Neuron (in vitro differentiated cells): ENCODE measurements at regions not wholly inside any gene's neighbourhood (a gene's known extent, or its start where the extent isn't known, plus 50 kb on each side); places are given as distances from the start of the nearest gene placed in this dataset.

ENCODE experiments used
- H2AFZ ChIP-seq: one replicate; pipeline ENCODE4 v1.6.1; 2013; ENCODE audit warnings: low read depth, mild to moderate bottlenecking, inconsistent platforms, low read length, moderate library complexity
- H3K27me3 ChIP-seq: one replicate; pipeline ENCODE4 v1.6.1; 2013; ENCODE audit warnings: low read length; ENCODE audit not compliant: insufficient read depth
- H3K36me3 ChIP-seq: one replicate; pipeline ENCODE4 v1.6.1; 2013; ENCODE audit warnings: low read length; ENCODE audit not compliant: insufficient read depth
- H3K4me1 ChIP-seq: one replicate; pipeline ENCODE4 v1.6.1; 2013; ENCODE audit warnings: low read length; ENCODE audit not compliant: insufficient read depth
- H3K4me3 ChIP-seq: 2 replicates; pipeline ENCODE4 v1.5.1; 2013; ENCODE audit warnings: mild to moderate bottlenecking, low read length, moderate library complexity
- H3K9me3 ChIP-seq: one replicate; pipeline ENCODE4 v1.6.1; 2013; ENCODE audit warnings: low read length

DNA sequence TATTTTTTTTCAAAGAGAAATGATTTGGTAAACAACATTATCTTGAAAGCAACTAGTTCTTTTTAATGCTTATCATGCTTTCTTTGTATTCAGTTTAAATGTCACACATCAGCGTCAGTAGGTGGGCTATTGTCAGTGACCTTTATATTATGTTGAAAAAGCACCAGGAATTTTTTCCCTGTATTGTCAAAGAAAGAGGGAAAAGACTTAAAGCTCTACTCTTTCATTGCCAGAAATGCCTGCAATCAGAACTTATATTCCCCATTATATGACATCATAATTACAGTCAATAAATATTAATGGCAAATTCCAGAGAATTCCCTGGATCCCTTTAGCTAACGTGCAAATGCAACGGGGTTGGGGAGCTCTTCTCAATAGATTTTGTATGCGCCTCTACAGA, 353.9 kb downstream of the CDH2 start:
- Histone ChIP-seq H3K9me3 (no peaks in the 10 kb centered on the region), H3K27me3 (no peaks in the 10 kb centered on the region), H3K4me3 (no peak overlapping the region), H3K36me3 (no peaks in the 10 kb centered on the region), H3K4me1 (peaks cover 29% of the 10 kb centered on the region), H2AFZ (no peak overlapping the region)

DNA sequence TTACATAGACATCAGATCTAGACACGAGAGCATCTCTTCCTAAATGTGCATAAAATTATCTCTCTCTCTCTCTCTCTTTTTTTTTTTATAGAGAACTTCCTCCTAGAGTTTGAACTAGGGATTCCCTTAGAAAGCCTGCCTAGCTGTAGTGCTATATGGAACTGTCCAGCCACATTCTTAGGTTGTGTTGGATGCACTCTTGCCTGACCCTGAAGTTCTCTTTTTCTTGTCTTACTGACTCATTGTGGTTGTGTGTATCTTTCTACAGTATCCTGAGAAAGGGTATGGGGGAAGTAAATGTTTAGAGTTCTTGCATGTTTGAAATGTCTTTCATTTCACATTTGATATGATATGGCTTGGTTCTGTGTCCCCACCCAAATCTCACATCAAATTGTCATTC, 368.2 kb downstream of the CDH2 start:
- H3K27me3 ChIP-seq = no peaks in the 10 kb centered on the region
- no peaks in the 10 kb centered on the region for H3K9me3 ChIP-seq
- H3K4me3 ChIP-seq = no peak overlapping the region
- no peaks in the 10 kb centered on the region for H3K36me3 ChIP-seq
- H2AFZ ChIP-seq = no peak overlapping the region
- no peaks in the 10 kb centered on the region for H3K4me1 ChIP-seq

DNA sequence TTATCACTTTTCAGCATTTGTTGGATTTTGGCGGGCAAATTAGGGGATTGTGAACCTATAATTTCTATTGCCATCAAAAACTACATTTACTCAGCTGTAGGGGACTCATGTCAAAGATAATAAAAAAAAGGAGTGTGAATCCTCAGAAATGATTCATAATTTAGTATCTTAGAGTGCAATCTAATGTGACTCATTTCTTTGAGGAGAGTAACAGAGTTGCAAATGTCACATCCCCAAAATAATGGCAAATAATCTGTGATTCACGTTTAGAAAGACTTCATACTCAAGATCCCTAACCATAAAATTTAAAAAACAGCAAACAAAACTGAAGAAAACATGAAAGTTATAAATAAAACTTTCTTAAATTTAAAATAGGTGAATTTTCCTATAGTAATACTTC, 373.0 kb downstream of the CDH2 start:
- Histone ChIP-seq H3K9me3 (no peaks in the 10 kb centered on the region), H3K4me3 (no peak overlapping the region), H3K36me3 (no peaks in the 10 kb centered on the region), H2AFZ (no peak overlapping the region), H3K27me3 (no peaks in the 10 kb centered on the region), H3K4me1 (no peaks in the 10 kb centered on the region)

DNA sequence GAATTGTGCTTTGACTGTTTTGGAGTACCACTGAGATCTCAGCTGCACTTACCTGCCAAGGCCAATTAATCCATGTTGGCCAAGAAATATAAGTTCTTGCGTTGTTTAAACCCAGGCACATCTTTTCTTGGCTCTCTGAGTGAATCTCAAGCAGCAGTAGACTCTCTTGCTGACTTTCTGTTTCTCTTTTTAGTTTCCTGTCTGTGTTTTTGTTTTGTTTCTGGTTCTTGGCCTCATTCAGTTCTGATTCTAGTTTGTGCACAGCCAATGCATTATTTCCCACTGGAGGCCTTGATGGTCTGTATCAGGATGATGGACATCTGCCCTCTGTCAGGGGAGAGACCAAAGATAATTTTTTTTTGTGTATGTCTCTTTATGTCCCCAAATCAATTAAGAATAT, 379.4 kb downstream of the CDH2 start:
- H3K4me1 ChIP-seq = no peaks in the 10 kb centered on the region
- H3K9me3 ChIP-seq = no peaks in the 10 kb centered on the region
- H2AFZ ChIP-seq = no peak overlapping the region
- no peak overlapping the region for H3K4me3 ChIP-seq
- no peaks in the 10 kb centered on the region for H3K27me3 ChIP-seq
- no peaks in the 10 kb centered on the region for H3K36me3 ChIP-seq

DNA sequence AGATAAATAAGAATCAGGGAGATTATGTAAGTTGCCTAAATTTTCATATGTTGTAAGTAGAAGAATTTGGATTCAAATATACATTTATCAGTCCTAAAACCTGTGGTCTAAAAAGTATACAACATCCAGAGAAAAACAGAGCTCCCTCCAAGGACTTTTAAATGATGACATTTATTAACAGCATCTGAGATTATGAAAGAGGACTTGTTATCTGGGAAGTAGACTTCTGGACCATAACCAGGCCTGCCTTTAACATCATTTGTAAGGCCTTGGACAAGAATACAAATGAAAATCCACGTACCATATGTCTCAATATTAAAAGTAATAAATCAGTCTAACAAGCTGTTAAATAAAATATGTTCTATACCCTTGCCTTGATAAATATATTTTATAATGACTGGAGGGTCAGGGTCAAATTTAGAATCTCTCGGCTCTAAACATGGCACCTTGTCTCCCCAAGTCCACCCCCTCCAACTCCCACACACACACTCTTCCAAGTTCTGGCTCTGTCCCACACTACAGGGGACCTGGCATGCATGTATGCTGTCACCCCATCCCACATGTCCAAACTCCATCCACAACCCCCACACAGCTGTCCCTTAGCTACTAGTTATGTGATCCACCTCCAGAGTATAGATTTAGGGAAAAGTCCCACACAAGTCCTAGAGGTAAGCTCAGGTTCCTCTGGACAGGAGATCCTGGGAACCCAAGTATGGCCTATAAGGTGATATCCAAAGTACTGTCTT, 382.6 kb downstream of the CDH2 start:
- Histone ChIP-seq H3K27me3 (no peaks in the 10 kb centered on the region), H3K9me3 (no peaks in the 10 kb centered on the region), H2AFZ (no peak overlapping the region), H3K4me1 (no peaks in the 10 kb centered on the region), H3K36me3 (no peaks in the 10 kb centered on the region), H3K4me3 (no peak overlapping the region)

DNA sequence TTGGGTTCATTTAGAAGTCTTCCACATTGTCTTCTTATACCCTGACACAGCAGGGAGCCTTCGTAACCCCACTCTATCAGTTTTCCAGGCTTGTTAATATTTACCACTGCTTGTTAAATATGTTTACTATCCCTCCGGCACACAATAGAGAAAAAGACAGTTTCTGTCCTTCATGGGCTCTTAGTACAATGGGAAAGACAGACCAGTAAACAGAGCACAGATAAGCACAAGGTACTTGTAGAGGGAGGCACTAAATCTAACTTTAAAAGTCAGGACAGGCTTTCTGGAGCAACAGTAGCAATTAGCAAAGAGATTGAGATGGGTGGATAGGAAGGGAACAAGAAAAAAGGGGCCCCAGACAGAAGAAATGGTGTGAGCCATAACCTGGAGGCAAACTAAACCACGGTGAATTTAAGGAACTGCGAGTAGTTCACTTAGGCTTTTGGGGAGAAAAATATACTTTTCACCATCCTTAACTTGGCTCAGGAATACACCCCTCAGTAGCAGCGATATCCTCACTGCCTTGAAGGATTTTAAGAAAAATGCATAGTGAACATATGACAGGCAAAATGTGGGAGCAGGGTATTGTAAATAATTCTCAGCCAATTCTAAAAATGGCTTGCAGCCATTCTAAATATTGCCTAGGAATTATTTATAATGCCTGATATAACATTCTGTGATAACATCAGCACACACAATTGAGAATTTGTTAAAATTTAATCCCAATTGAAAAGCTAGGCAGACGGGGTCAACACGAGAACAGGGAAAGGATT, 383.7 kb downstream of the CDH2 start:
- Histone ChIP-seq H3K4me3 (no peak overlapping the region), H3K36me3 (no peaks in the 10 kb centered on the region), H2AFZ (no peak overlapping the region), H3K4me1 (no peaks in the 10 kb centered on the region), H3K27me3 (no peaks in the 10 kb centered on the region), H3K9me3 (no peaks in the 10 kb centered on the region)

DNA sequence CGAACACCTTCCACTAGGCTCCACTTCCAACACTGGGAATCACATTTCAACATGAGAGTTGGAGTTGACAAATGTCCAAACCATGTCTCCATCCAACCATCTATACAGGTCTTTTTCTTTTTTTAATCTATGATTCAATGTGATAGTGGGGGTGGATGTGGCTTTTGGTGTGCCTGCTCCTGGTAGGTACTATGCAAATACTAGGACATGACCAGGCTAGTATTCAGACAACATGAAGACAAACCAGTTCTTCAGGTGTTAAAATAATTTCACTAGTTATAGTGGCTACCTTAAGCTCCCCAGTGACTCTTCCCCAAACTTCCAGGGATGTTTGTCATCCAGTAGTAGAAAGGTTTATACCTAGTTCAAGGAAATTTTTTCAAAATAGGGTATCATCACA, 387.5 kb downstream of the CDH2 start:
- no peak overlapping the region for H2AFZ ChIP-seq
- H3K27me3 ChIP-seq = no peaks in the 10 kb centered on the region
- no peaks in the 10 kb centered on the region for H3K36me3 ChIP-seq
- no peak overlapping the region for H3K4me3 ChIP-seq
- H3K9me3 ChIP-seq = no peaks in the 10 kb centered on the region
- H3K4me1 ChIP-seq = peaks cover 7% of the 10 kb centered on the region

DNA sequence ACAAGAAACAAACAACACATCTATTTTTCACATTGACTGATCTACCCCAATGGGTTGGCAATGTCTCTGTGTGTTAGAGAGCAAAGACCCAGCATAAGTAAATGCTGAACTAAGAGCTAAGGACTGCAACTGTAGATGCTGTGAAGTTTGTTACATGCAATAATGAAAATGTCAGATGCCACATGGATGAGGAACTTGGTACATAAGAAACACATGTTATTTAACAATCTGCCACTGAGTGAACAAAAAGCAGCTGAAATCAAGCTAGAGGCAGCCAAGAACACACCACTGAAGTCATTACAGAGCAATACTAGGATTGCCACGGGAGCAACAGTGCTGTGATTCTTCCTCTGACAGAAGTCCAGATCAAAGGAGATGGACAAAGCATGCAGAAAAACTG, 389.4 kb downstream of the CDH2 start:
- H3K27me3 ChIP-seq = no peaks in the 10 kb centered on the region
- H3K4me1 ChIP-seq = peaks cover 7% of the 10 kb centered on the region
- H3K4me3 ChIP-seq = no peak overlapping the region
- no peak overlapping the region for H2AFZ ChIP-seq
- H3K36me3 ChIP-seq = no peaks in the 10 kb centered on the region
- H3K9me3 ChIP-seq = no peaks in the 10 kb centered on the region

DNA sequence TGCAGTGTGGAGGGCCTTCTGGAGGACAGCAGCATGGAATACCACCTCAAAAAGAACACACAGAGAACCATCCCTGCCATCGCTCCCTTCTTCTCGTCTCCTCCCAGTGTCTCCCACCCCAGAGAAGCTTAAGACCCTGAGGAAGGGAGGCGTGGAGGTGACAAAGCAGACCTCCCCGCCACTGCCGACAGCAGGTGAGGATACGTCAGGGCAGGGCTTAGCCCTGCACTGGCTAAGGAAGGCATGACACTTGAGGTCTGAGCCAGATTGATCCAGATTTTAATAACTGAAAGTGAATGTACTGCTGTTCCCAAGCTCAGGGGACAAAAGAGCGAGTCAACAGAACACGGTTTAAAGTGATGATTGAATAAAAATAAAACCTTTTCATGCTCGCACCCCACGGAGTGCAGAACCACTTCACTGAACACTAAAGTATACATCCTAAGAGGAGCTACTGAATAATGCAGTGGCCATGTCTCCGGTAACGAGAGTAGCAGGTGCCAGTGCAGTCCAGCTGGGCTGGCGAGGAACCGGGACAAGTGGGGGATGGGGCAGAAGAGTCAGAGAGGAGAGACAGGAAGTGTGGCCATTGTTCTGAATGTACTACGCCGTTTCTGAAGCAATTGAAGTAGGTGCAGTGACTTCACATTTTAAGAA, 391.0 kb downstream of the CDH2 start:
- Histone ChIP-seq H3K4me1 (peaks cover 7% of the 10 kb centered on the region), H3K4me3 (no peak overlapping the region), H3K36me3 (no peaks in the 10 kb centered on the region), H3K27me3 (no peaks in the 10 kb centered on the region), H3K9me3 (no peaks in the 10 kb centered on the region), H2AFZ (peak overlapping the region; percentile 63)

DNA sequence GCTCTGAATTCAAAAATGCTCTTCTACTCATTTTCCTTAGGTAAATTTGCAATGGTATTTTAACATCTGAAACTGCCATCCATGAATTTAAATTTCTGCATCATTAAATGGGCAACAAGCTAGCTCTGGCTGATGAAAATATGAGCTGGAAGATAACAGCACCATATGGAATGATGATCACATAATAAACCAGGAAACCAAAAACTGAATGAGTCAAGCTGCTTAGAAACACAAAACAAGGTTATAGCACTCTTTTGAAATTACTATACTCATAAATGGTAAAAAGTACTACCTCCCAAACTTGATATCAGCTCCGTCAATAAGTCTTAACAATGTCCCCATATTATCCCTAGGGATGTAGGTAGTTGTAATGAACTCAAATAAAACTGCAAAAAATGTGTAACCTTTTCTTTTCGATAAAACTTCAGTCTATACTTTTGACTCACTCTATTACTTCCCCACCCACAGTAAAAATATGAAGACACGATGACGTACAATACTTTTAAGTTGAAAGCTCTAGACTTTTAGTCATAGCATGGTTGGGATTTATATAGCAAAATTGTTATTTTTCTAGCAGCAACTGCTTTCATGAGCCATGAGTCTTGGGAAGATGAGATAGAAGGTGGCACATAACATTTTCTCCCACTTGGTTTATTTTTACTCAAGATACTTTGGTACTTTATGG, 396.7 kb downstream of the CDH2 start:
- H2AFZ ChIP-seq = no peak overlapping the region
- no peaks in the 10 kb centered on the region for H3K9me3 ChIP-seq

DNA sequence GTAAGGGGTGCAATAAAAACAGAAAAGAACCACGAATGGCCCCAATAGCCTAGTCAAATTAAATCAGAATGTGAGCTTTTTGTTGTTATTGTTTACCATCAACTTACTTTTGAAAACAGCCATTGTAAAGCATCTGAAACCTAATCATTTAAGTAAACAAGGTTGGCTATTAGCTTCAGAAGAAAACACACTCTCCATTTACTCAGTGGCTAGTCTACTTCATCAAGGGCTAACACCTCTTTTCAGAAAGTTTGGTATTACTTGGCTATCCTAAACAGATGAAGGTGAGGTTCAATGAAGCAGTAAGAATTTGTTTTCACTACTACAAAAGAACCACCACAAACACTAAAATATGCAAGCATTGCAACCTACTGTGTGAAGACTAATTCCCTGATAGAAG, 398.0 kb downstream of the CDH2 start:
- Histone ChIP-seq H3K27me3 (no peaks in the 10 kb centered on the region), H3K4me1 (peaks cover 2% of the 10 kb centered on the region), H3K9me3 (no peaks in the 10 kb centered on the region), H2AFZ (no peak overlapping the region), H3K36me3 (no peaks in the 10 kb centered on the region), H3K4me3 (no peak overlapping the region)

More for the DNA sequence above, 396.7 kb downstream of the CDH2 start:
- Histone ChIP-seq H3K27me3 (no peaks in the 10 kb centered on the region), H3K4me1 (peaks cover 2% of the 10 kb centered on the region), H3K36me3 (no peaks in the 10 kb centered on the region), H3K4me3 (no peak overlapping the region)

DNA sequence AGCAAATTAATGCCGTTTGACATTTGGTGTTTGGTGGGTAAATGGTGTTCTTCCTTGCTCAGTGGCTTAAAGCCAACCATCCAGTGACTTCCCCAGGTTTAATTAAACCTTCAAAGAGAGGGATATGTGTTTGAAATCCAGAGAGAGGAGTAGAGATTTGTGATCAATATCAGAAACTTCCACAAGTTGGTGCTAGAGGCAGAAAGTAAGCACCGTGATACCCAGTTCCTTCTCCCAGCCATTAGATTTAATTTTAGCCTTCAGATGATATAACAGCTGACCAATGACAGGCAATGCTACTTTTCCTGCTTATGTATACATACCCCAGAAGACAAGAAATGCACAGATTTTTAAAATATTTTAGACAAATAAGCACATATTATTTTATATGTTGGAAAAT, 398.5 kb downstream of the CDH2 start:
- Histone ChIP-seq H2AFZ (no peak overlapping the region), H3K4me1 (peaks cover 2% of the 10 kb centered on the region), H3K27me3 (no peaks in the 10 kb centered on the region), H3K9me3 (no peaks in the 10 kb centered on the region), H3K36me3 (no peaks in the 10 kb centered on the region), H3K4me3 (no peak overlapping the region)

DNA sequence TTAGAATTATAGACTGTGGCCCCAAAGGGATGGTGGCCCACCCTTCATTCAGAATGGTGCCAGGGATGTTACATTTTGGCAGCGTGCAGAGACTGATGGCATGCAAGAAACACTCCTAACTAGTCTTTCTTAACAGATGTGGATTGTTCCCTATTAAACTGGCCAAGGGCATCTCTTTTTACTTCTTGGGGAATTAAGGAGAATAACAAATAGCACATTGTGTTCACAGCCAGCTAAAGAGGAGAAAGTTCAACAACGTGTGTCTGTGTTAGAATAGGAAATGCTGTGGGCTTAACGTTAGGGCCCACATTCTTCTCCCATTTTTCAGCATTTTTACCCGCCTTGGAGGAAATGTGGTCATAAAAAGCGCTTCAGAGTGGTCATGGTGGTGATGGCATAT, 404.8 kb downstream of the CDH2 start:
- H3K36me3 ChIP-seq = no peaks in the 10 kb centered on the region
- H3K9me3 ChIP-seq = no peaks in the 10 kb centered on the region
- no peaks in the 10 kb centered on the region for H3K4me1 ChIP-seq
- no peak overlapping the region for H3K4me3 ChIP-seq
- no peaks in the 10 kb centered on the region for H3K27me3 ChIP-seq
- H2AFZ ChIP-seq = no peak overlapping the region
